ENCODE measurements at regions not wholly inside any gene's neighbourhood (a gene's known extent, or its start where the extent isn't known, plus 50 kb on each side); places are given as distances from the start of the nearest gene placed in this dataset.
A peak's percentile ranks its signal among the peaks of the same experiment; 100 is the strongest.

- H3K36me3 ChIP-seq (ENCODE audit: control insufficient read depth in 4 of 4, insufficient read depth in 3 of 4, low read depth in 1 of 4, low read length in 3 of 4), result peaks cover 2 to 6% (median 3%) of the 10 kb centered on the region in 4 donors
- no peak for TF ChIP-seq ZBTB33 (IDR thresholded peaks at IDR 0.05)
- no peak for TF ChIP-seq TAF1 (conservative IDR thresholded peaks at IDR 0.05)
- TF ChIP-seq EGR1 (IDR thresholded peaks at IDR 0.05; ENCODE audit: low read depth in 2 of 2), result no peak
- TF ChIP-seq RAD21 (IDR thresholded peaks at IDR 0.05), result no peak
- no peak for TF ChIP-seq GABPA (IDR thresholded peaks at IDR 0.05 in 1 of 2, conservative IDR thresholded peaks at IDR 0.05 in 1 of 2)
- TF ChIP-seq FOXA2 (IDR thresholded peaks at IDR 0.05), result no peak
- TF ChIP-seq RXRA (IDR thresholded peaks at IDR 0.05), result no peak
- no peak for TF ChIP-seq YY1 (IDR thresholded peaks at IDR 0.05)
- TF ChIP-seq CTCF (IDR thresholded peaks at IDR 0.05; ENCODE audit: low read depth, low read length, missing input control), result no peak
- no peak for TF ChIP-seq HNF4A (conservative IDR thresholded peaks at IDR 0.05)
- no peak for TF ChIP-seq ATF3 (IDR thresholded peaks at IDR 0.05)
- no peak for DNase-seq (ENCODE audit: low spot score)
- H3K9me3 ChIP-seq (ENCODE audit: control insufficient read depth in 4 of 4, low read length in 3 of 4), result no peaks in the 10 kb centered on the region
- no peak overlapping the region for H3K4me3 ChIP-seq (ENCODE audit: low read depth in 1 of 3, low read length in 3 of 3)
- H3K27me3 ChIP-seq (ENCODE audit: control insufficient read depth in 4 of 4, insufficient read depth in 4 of 4, low read length in 3 of 4), result no peaks in the 10 kb centered on the region
- no peak overlapping the region for H3K9ac ChIP-seq (ENCODE audit: low read depth in 1 of 2, low read length in 2 of 2)
- peaks cover 2 to 17% (median 6%) of the 10 kb centered on the region in 4 donors for H3K4me1 ChIP-seq (ENCODE audit: control insufficient read depth in 4 of 4, insufficient read depth in 4 of 4, low read length in 3 of 4)
- WGBS, result 86% methylated on average over 9 of the region's 9 CpGs
- H3K27ac ChIP-seq (ENCODE audit: low read depth in 1 of 2, low read length in 2 of 2), result no peak overlapping the region
Observed at GRCh38 chr21:31555741-31556191, 103.7 kb upstream of the SOD1 start.

GRCh38 chr21:31554511-31555022 is 104.9 kb upstream of the SOD1 start:
- Histone ChIP-seq H3K9ac (ENCODE audit: low read depth in 1 of 2, low read length in 2 of 2) (peak overlapping the region in 1 of 2 donors; percentile 3), H3K4me3 (ENCODE audit: low read depth in 1 of 3, low read length in 3 of 3) (no peak overlapping the region), H3K27me3 (ENCODE audit: control insufficient read depth in 4 of 4, insufficient read depth in 4 of 4, low read length in 3 of 4) (no peaks in the 10 kb centered on the region), H3K4me1 (ENCODE audit: control insufficient read depth in 4 of 4, insufficient read depth in 4 of 4, low read length in 3 of 4) (peaks cover 0 to 13% (median 6%) of the 10 kb centered on the region in 4 donors), H3K9me3 (ENCODE audit: control insufficient read depth in 4 of 4, low read length in 3 of 4) (no peaks in the 10 kb centered on the region), H3K36me3 (ENCODE audit: control insufficient read depth in 4 of 4, insufficient read depth in 3 of 4, low read depth in 1 of 4, low read length in 3 of 4) (peaks cover under 1 to 4% (median 2%) of the 10 kb centered on the region in 4 donors), H3K27ac (ENCODE audit: low read depth in 1 of 2, low read length in 2 of 2) (no peak overlapping the region)
- no peak for TF ChIP-seq GABPA (IDR thresholded peaks at IDR 0.05 in 1 of 2, conservative IDR thresholded peaks at IDR 0.05 in 1 of 2)
- 74% methylated on average over 7 of the region's 7 CpGs for WGBS
- no peak for DNase-seq (ENCODE audit: low spot score)

- H3K9ac ChIP-seq (ENCODE audit: low read depth in 1 of 2, low read length in 2 of 2), result no peak overlapping the region
- no peak for TF ChIP-seq RXRA (IDR thresholded peaks at IDR 0.05)
- no peak for TF ChIP-seq EGR1 (IDR thresholded peaks at IDR 0.05; ENCODE audit: low read depth in 2 of 2)
- no peak for DNase-seq (ENCODE audit: low spot score)
- H3K36me3 ChIP-seq (ENCODE audit: control insufficient read depth in 4 of 4, insufficient read depth in 3 of 4, low read depth in 1 of 4, low read length in 3 of 4), result peaks cover 0 to 4% (median under 1%) of the 10 kb centered on the region in 4 donors
- H3K27me3 ChIP-seq (ENCODE audit: control insufficient read depth in 4 of 4, insufficient read depth in 4 of 4, low read length in 3 of 4), result no peaks in the 10 kb centered on the region
- H3K4me1 ChIP-seq (ENCODE audit: control insufficient read depth in 4 of 4, insufficient read depth in 4 of 4, low read length in 3 of 4), result peaks cover 0 to 8% (median 4%) of the 10 kb centered on the region in 4 donors
- no peak overlapping the region for H3K27ac ChIP-seq (ENCODE audit: low read depth in 1 of 2, low read length in 2 of 2)
- no peaks in the 10 kb centered on the region for H3K9me3 ChIP-seq (ENCODE audit: control insufficient read depth in 4 of 4, low read length in 3 of 4)
- H3K4me3 ChIP-seq (ENCODE audit: low read depth in 1 of 3, low read length in 3 of 3), result no peak overlapping the region
- 75% methylated on average over 4 of the region's 4 CpGs for WGBS
Observed at GRCh38 chr21:31553926-31554325, 105.6 kb upstream of the SOD1 start.

All from liver (tissue), 8 donors.